HG02943 (cell line): ENCODE measurements at regions not wholly inside any gene's neighbourhood (a gene's known extent, or its start where the extent isn't known, plus 50 kb on each side); places are given as distances from the start of the nearest gene placed in this dataset.
"Not testable (repeated sequence)": the region's sequence is repeated elsewhere in the genome, so short reads cannot be mapped to it uniquely, and the experiment has no call there.

Experiments used
- ATAC-seq: cut with Tn5 transposase; IDR thresholded peaks from one replicate; pipeline ENCODE4 v1.9.1; 2021; ENCODE audit warnings: mild to moderate bottlenecking, low read depth, moderate library complexity; ENCODE audit not compliant: unreplicated experiment

GRCh38 chr9:31248156-31248555 is 1136.3 kb upstream of the ACO1 start:
- no peak for ATAC-seq

GRCh38 chr9:31251386-31251785 is 1133.1 kb upstream of the ACO1 start:
- no peak for ATAC-seq

- no peak for ATAC-seq
Observed at GRCh38 chr9:31253800-31254762, 1130.4 kb upstream of the ACO1 start.

- ATAC-seq = no peak
Observed at GRCh38 chr9:31255211-31255610, 1129.2 kb upstream of the ACO1 start.

GRCh38 chr9:31259824-31260223 is 1124.6 kb upstream of the ACO1 start:
- no peak for ATAC-seq

- ATAC-seq = no peak
Observed at GRCh38 chr9:31272456-31273295, 1111.8 kb upstream of the ACO1 start.

GRCh38 chr9:31275419-31275818 is 1109.0 kb upstream of the ACO1 start:
- ATAC-seq = no peak

GRCh38 chr9:31290731-31291130 is 1093.7 kb upstream of the ACO1 start:
- ATAC-seq = no peak

GRCh38 chr9:31302620-31303418 is 1081.6 kb upstream of the ACO1 start:
- no peak for ATAC-seq

- ATAC-seq = no peak
Observed at GRCh38 chr9:31304576-31304975, 1079.9 kb upstream of the ACO1 start.

GRCh38 chr9:31314241-31314640 is 1070.2 kb upstream of the ACO1 start:
- no peak for ATAC-seq

- ATAC-seq = no peak
Observed at GRCh38 chr9:31320494-31320893, 1063.9 kb upstream of the ACO1 start.

GRCh38 chr9:31321256-31321655 is 1063.2 kb upstream of the ACO1 start:
- ATAC-seq = no peak

GRCh38 chr9:31321686-31322085 is 1062.8 kb upstream of the ACO1 start:
- ATAC-seq = no peak

GRCh38 chr9:31323726-31324444 is 1060.6 kb upstream of the ACO1 start:
- ATAC-seq = no peak

- no peak for ATAC-seq
Observed at GRCh38 chr9:31325778-31326177, 1058.7 kb upstream of the ACO1 start.

GRCh38 chr9:31326883-31327282 is 1057.6 kb upstream of the ACO1 start:
- not testable (repeated sequence) for ATAC-seq

GRCh38 chr9:31334837-31335528 is 1049.5 kb upstream of the ACO1 start:
- ATAC-seq = no peak

- no peak for ATAC-seq
Observed at GRCh38 chr9:31335529-31336234, 1048.8 kb upstream of the ACO1 start.
